Adipocyte (in vitro differentiated cells): ENCODE measurements at regions not wholly inside any gene's neighbourhood (a gene's known extent, or its start where the extent isn't known, plus 50 kb on each side); places are given as distances from the start of the nearest gene placed in this dataset.

Source experiments
- DNase-seq: peaks from one replicate; pipeline ENCODE4 v3.0.0-alpha.2; 2015; ENCODE audit warnings: low read depth
- H3K27me3 ChIP-seq: replicated peaks from 2 replicates; pipeline ENCODE4 v1.7.0; 2013; ENCODE audit warnings: mild to moderate bottlenecking, low read length, moderate library complexity; ENCODE audit not compliant: control insufficient read depth, insufficient read depth
- H3K36me3 ChIP-seq: 2 replicates; pipeline ENCODE4 v1.7.0; 2013; ENCODE audit warnings: low read length, mild to moderate bottlenecking, moderate library complexity; ENCODE audit not compliant: control insufficient read depth, insufficient read depth, severe bottlenecking
- H3K4me1 ChIP-seq: 2 replicates; pipeline ENCODE4 v1.7.0; 2013; ENCODE audit warnings: mild to moderate bottlenecking, low read length, moderate library complexity; ENCODE audit not compliant: control insufficient read depth, insufficient read depth
- H3K4me3 ChIP-seq: 2 replicates; pipeline ENCODE4 v1.7.0; 2013; ENCODE audit warnings: mild to moderate bottlenecking, low read length, moderate library complexity
- H3K9ac ChIP-seq: 2 replicates; pipeline ENCODE4 v1.7.0; 2013; ENCODE audit warnings: mild to moderate bottlenecking, low read length, moderate library complexity
- H3K9me3 ChIP-seq: 2 replicates; pipeline ENCODE4 v1.7.0; 2013; ENCODE audit warnings: mild to moderate bottlenecking, low read length, moderate library complexity; ENCODE audit not compliant: control insufficient read depth

- no peak overlapping the region for H3K9ac ChIP-seq
- no peaks in the 10 kb centered on the region for H3K4me1 ChIP-seq
- H3K27me3 ChIP-seq, result no peaks in the 10 kb centered on the region
- no peak for DNase-seq
- H3K36me3 ChIP-seq, result no peaks in the 10 kb centered on the region
- H3K4me3 ChIP-seq, result no peak overlapping the region
- H3K9me3 ChIP-seq, result no peaks in the 10 kb centered on the region
Measured at GRCh38 chr3:153078826-153079225, 83.2 kb upstream of the RAP2B start.

GRCh38 chr3:153079386-153079785 lies 82.6 kb upstream of the RAP2B start:
- H3K9me3 ChIP-seq, result no peaks in the 10 kb centered on the region
- DNase-seq, result no peak
- H3K27me3 ChIP-seq, result no peaks in the 10 kb centered on the region
- no peak overlapping the region for H3K9ac ChIP-seq
- H3K4me1 ChIP-seq, result no peaks in the 10 kb centered on the region
- no peaks in the 10 kb centered on the region for H3K36me3 ChIP-seq
- H3K4me3 ChIP-seq, result no peak overlapping the region

- no peak for DNase-seq
- no peaks in the 10 kb centered on the region for H3K36me3 ChIP-seq
- H3K27me3 ChIP-seq, result no peaks in the 10 kb centered on the region
- no peaks in the 10 kb centered on the region for H3K4me1 ChIP-seq
- H3K9ac ChIP-seq, result no peak overlapping the region
- no peak overlapping the region for H3K4me3 ChIP-seq
- H3K9me3 ChIP-seq, result no peaks in the 10 kb centered on the region
Measured at GRCh38 chr3:153080778-153081240, 81.2 kb upstream of the RAP2B start.

DNA sequence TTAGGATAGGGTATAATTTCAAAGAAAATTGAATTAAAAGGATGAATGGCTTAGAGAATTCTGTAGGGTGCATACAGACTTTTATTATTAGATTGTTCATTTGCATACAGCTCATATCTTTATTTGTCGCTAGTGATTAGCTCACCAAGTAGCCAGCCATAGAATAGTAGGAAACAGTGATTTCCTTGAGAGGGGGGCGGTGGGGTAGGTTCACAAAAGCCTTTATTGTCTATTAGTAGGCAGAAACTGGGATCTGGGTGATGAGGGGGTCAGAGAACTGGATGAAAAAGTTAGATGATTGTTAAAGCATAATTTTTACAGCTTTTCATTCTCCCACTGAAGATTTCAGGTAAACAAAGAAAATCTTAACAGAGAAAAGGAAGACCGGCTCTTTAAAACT lies 77.6 kb upstream of the RAP2B start:
- DNase-seq, result no peak
- H3K4me1 ChIP-seq, result peaks cover 9% of the 10 kb centered on the region
- H3K36me3 ChIP-seq, result no peaks in the 10 kb centered on the region
- H3K9me3 ChIP-seq, result no peaks in the 10 kb centered on the region
- no peak overlapping the region for H3K9ac ChIP-seq
- no peaks in the 10 kb centered on the region for H3K27me3 ChIP-seq
- no peak overlapping the region for H3K4me3 ChIP-seq

DNA sequence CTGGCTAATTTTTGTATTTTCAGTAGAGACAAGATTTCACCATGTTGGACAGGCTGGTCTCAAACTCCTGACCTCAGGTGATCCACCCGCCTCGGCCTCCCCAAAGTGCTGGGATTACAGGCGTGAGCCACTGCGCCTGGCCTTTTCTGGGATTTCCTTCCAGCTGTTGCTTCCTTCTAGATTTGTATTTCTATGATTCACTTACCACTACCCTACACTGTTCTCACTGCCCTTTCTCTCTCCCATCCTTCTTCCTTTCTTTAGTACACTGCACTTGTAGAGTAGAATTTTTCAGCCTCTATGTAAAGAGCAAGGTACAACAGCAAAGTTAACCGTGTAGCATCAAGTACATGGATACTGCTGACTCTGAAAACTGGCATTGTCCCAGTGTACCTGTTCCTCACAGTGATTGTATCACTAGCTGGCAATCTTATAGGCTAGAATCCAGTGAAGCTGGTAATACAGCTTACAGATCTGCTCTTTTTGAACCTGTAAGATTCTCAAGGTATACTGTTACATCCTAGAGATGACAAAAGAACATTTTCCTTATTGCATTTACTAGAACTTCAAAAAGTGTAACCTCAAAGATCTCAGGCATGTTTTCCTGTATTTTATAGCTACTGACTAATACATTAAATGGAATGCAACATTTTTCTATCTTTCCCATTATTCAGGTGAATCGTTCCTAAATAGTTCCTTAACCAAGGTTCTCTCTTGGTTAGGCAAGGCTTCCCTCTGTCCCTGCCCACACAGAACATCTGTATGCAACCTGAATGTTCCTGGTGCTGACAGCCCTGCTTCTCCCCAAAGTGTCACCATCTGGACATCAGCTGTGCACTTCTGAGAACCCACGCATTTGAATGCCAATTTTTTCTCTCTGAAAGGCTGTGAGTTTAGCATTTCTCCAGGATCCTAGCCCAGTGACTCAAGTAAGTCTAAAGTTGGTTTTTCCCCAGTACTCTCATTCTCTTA lies 74.1 kb upstream of the RAP2B start:
- H3K9me3 ChIP-seq, result no peaks in the 10 kb centered on the region
- no peak overlapping the region for H3K9ac ChIP-seq
- no peak overlapping the region for H3K4me3 ChIP-seq
- peak; percentile 53 for DNase-seq
- H3K4me1 ChIP-seq, result peaks cover 9% of the 10 kb centered on the region
- H3K27me3 ChIP-seq, result no peaks in the 10 kb centered on the region
- H3K36me3 ChIP-seq, result no peaks in the 10 kb centered on the region

DNA sequence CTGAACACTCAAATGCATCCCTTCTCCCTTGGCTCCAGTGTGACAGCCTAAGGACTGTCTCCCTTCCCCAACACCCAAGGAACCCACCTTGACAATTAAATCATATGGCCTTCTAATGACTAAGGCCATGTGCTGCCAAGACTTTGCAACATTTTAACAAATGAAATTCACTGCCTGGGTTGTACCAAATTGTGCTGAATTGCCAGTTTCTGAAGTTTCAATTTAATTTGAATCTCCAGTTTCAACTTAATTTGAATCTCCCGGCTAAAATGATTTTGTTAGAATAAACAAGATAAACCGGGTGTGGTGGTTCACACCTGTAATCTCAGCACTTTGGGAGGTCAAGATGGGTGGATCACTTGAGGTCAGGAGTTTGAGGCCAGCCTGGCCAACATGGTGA lies 72.4 kb upstream of the RAP2B start:
- DNase-seq, result no peak

DNA sequence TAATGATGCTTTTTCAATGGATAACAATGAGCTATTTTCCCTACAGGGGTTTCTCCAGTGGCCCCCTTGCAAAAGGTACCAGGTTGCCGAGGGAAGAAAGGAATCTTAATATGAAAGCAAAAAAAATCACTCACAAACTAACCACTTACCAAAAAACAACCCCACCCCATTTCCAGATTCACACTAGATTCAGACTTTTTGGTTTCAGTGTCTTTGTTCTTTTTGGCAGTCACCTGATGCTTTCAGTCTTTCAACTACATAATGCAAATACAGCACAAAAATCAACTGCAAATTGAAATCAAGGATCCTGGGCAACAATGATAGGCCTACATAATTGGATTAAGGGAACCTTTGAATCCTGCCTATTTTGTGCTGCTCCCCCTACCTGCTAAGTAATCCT lies 71.1 kb upstream of the RAP2B start:
- Histone ChIP-seq H3K4me1 (peaks cover 9% of the 10 kb centered on the region), H3K9ac (no peak overlapping the region), H3K36me3 (no peaks in the 10 kb centered on the region), H3K9me3 (no peaks in the 10 kb centered on the region), H3K27me3 (no peaks in the 10 kb centered on the region), H3K4me3 (no peak overlapping the region)
- no peak for DNase-seq

More for the DNA sequence above, 72.4 kb upstream of the RAP2B start:
- H3K27me3 ChIP-seq, result no peaks in the 10 kb centered on the region
- no peak overlapping the region for H3K4me3 ChIP-seq
- H3K9me3 ChIP-seq, result no peaks in the 10 kb centered on the region
- H3K4me1 ChIP-seq, result peaks cover 9% of the 10 kb centered on the region
- H3K9ac ChIP-seq, result no peak overlapping the region
- H3K36me3 ChIP-seq, result no peaks in the 10 kb centered on the region

DNA sequence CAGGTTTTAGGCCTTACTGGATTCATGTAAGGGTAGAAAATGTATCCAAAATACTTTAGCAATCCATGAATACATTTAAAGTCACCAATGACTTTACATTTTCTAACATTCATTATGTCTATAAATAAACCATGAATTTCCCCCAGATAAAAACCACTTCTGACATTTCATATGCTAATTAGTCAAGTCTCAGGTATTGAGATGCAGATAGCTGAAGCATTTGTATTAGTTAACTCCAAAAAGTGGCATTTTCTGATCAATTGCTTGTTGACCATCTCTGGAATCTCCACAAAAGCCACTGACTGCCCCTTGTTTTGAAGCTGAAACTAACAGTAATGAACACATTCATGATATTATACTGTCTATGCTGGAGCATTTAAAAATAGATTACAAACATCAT lies 68.4 kb upstream of the RAP2B start:
- Histone ChIP-seq H3K27me3 (no peaks in the 10 kb centered on the region), H3K9me3 (no peaks in the 10 kb centered on the region), H3K4me3 (no peak overlapping the region), H3K9ac (no peak overlapping the region), H3K36me3 (no peaks in the 10 kb centered on the region), H3K4me1 (peaks cover under 1% of the 10 kb centered on the region)
- DNase-seq, result no peak

DNA sequence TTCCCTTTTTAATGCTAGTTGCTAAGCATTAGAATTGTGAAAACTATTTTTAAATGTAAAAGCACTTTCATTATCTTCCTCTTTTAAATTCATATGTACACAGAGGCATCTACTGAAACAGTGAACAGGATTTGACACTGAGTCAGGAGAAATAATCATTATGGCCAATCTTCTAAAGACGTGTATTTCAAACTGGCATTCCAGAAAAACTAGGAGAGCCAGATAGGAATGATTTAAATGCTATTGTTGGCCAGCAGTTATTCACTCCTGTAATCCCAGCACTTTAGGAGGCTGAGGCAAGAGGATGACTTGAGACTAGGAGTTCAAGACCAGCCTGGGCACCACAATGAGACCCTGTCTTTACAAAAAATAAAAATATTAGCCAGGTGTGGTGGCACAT lies 67.6 kb upstream of the RAP2B start:
- no peaks in the 10 kb centered on the region for H3K36me3 ChIP-seq
- H3K9ac ChIP-seq, result no peak overlapping the region
- no peaks in the 10 kb centered on the region for H3K4me1 ChIP-seq
- H3K4me3 ChIP-seq, result no peak overlapping the region
- DNase-seq, result no peak
- H3K27me3 ChIP-seq, result no peaks in the 10 kb centered on the region
- no peaks in the 10 kb centered on the region for H3K9me3 ChIP-seq

GRCh38 chr3:153095441-153095840 lies 66.6 kb upstream of the RAP2B start:
- Histone ChIP-seq H3K36me3 (no peaks in the 10 kb centered on the region), H3K27me3 (no peaks in the 10 kb centered on the region), H3K9ac (no peak overlapping the region), H3K9me3 (no peaks in the 10 kb centered on the region), H3K4me3 (no peak overlapping the region), H3K4me1 (no peaks in the 10 kb centered on the region)
- no peak for DNase-seq

GRCh38 chr3:153096731-153097131 lies 65.3 kb upstream of the RAP2B start:
- Histone ChIP-seq H3K9me3 (no peaks in the 10 kb centered on the region), H3K4me3 (no peak overlapping the region), H3K36me3 (no peaks in the 10 kb centered on the region), H3K9ac (no peak overlapping the region), H3K4me1 (no peaks in the 10 kb centered on the region), H3K27me3 (no peaks in the 10 kb centered on the region)
- no peak for DNase-seq
